DMS 273 treated with DMSO at 0.1 percent for 48 hours (cell line): ENCODE measurements at regions not wholly inside any gene's neighbourhood (a gene's known extent, or its start where the extent isn't known, plus 50 kb on each side); places are given as distances from the start of the nearest gene placed in this dataset.

Experiments
- DNase-seq: peaks from one replicate; lab custom pipeline; 2025; lab: John Stamatoyannopoulos, UW

- DNase-seq: no peak
These were observed 177.5 kb downstream of the RBM43 start for GRCh38 chr2:151083856-151084795.

GRCh38 chr2:151078889-151079288 lies 182.8 kb downstream of the RBM43 start:
- DNase-seq: no peak

- no peak for DNase-seq
These were observed 189.8 kb downstream of the RBM43 start for GRCh38 chr2:151071906-151072305.

GRCh38 chr2:151071382-151071781 lies 190.3 kb downstream of the RBM43 start:
- DNase-seq: no peak

GRCh38 chr2:151070253-151070652 lies 191.4 kb downstream of the RBM43 start:
- no peak for DNase-seq

GRCh38 chr2:151067658-151068369 lies 193.8 kb downstream of the RBM43 start:
- DNase-seq: no peak

- peak; percentile 69 for DNase-seq
These were observed 198.4 kb downstream of the RBM43 start for GRCh38 chr2:151063271-151063670.

GRCh38 chr2:151060287-151060686 lies 201.4 kb downstream of the RBM43 start:
- DNase-seq: no peak

GRCh38 chr2:151056870-151057269 lies 204.8 kb downstream of the RBM43 start:
- DNase-seq: no peak

- DNase-seq: no peak
These were observed 208.0 kb downstream of the RBM43 start for GRCh38 chr2:151053661-151053990.

- no peak for DNase-seq
These were observed 208.6 kb downstream of the RBM43 start for GRCh38 chr2:151052850-151053660.

- DNase-seq: peak; percentile 6
These were observed 210.0 kb downstream of the RBM43 start for GRCh38 chr2:151051574-151052220.

GRCh38 chr2:151049746-151050145 lies 211.9 kb downstream of the RBM43 start:
- DNase-seq: no peak

- no peak for DNase-seq
These were observed 213.2 kb downstream of the RBM43 start for GRCh38 chr2:151048331-151049054.

- peak; percentile 61 for DNase-seq
These were observed 218.2 kb downstream of the RBM43 start for GRCh38 chr2:151043484-151043883.

GRCh38 chr2:151042964-151043363 lies 218.7 kb downstream of the RBM43 start:
- DNase-seq: no peak

GRCh38 chr2:151040039-151040438 lies 221.6 kb downstream of the RBM43 start:
- DNase-seq: peak; percentile 16

GRCh38 chr2:151038516-151038915 lies 223.1 kb downstream of the RBM43 start:
- no peak for DNase-seq

GRCh38 chr2:151037434-151037833 lies 224.2 kb downstream of the RBM43 start:
- DNase-seq: no peak

- DNase-seq: no peak
These were observed 228.1 kb downstream of the RBM43 start for GRCh38 chr2:151033271-151034248.
